ENCODE measurements at regions not wholly inside any gene's neighbourhood (a gene's known extent, or its start where the extent isn't known, plus 50 kb on each side); places are given as distances from the start of the nearest gene placed in this dataset.
A peak's percentile ranks its signal among the peaks of the same experiment; 100 is the strongest.

GRCh38 chr3:55296030-55296429 lies 191.1 kb downstream of the WNT5A start:
- BruUV-seq (replicated peaks): no TSS peak
- FAIRE-seq (no peak), ATAC-seq (no peak), DNase-seq (ENCODE audit: extremely low read depth in 1 of 4, low spot score in 3 of 4) (no peak)
- WGBS (ENCODE audit: insufficient coverage, low coverage, missing lambda C conversion rate): 0% methylated on average over 2 of the region's 2 CpGs
- CTCF ChIA-PET (ENCODE audit: low intra/inter-chr PET ratio): no interaction called here
- intact Hi-C loops (cut with micrococcal nuclease): no loop called here
- Histone ChIP-seq H3K27me3 (ENCODE audit: control insufficient read depth in 2 of 2, insufficient read depth in 2 of 2, low read length in 2 of 2) (no peaks in the 10 kb centered on the region), H3K27ac (ENCODE audit: extremely low read depth, low read depth, low read length) (no peak overlapping the region), H3K9me3 (replicated peaks; ENCODE audit: control insufficient read depth, insufficient read depth, low read depth, low read length) (no peaks in the 10 kb centered on the region), H3K4me3 (no peak overlapping the region), H3K9ac (ENCODE audit: insufficient read depth in 1 of 2, low read depth in 2 of 2, low read length in 2 of 2) (no peak overlapping the region), H4K20me1 (replicated peaks; ENCODE audit: control insufficient read depth, insufficient read depth, low read length) (no peaks in the 10 kb centered on the region), H2AFZ (ENCODE audit: low read depth, low read length) (no peak overlapping the region), H3K9me1 (ENCODE audit: control insufficient read depth, insufficient read depth, low read length) (no peaks in the 10 kb centered on the region), H3K36me3 (ENCODE audit: control insufficient read depth, insufficient read depth, low read length) (no peaks in the 10 kb centered on the region), H3K79me2 (ENCODE audit: control insufficient read depth, insufficient read depth, low read length) (no peaks in the 10 kb centered on the region), H3K4me2 (ENCODE audit: insufficient read depth, low read length) (no peak overlapping the region), H3K4me1 (replicated peaks in 1 of 2; ENCODE audit: control insufficient read depth in 2 of 2, insufficient read depth in 2 of 2, low read length in 2 of 2) (no peaks in the 10 kb centered on the region)
- POLR2A ChIA-PET: interaction anchor here (0.6 kb wide), 1 partner anchor 904 kb away, joined by 3 read pairs; no protein-coding TSS in a partner anchor
- in situ Hi-C loops (cut with MboI): no loop called here
- TF ChIP-seq SOX6 (IDR thresholded peaks at IDR 0.05) (no peak), TBL1XR1 (IDR thresholded peaks at IDR 0.05; ENCODE audit: low read length in 2 of 2) (no peak), C11orf30 (IDR thresholded peaks at IDR 0.05; ENCODE audit: low read depth) (peak; percentile 36; the same call in 1 of the 2 replicates), PBX2 (CRISPR knock-in tag; IDR thresholded peaks at IDR 0.05; ENCODE audit: low read depth) (no peak), PBX2 (tag; conservative IDR thresholded peaks at IDR 0.05; ENCODE audit: low read depth) (no peak), ZBTB49 (CRISPR knock-in tag; IDR thresholded peaks at IDR 0.05; ENCODE audit: borderline replicate concordance) (no peak), MAFF (IDR thresholded peaks at IDR 0.05; ENCODE audit: low read length) (peak; percentile 45), SAFB (IDR thresholded peaks at IDR 0.05; ENCODE audit: borderline replicate concordance, low read depth, low read length) (no peak), TOE1 (IDR thresholded peaks at IDR 0.05; ENCODE audit: borderline replicate concordance) (no peak), TOE1 (CRISPR knock-in tag; IDR thresholded peaks at IDR 0.05; ENCODE audit: borderline replicate concordance, low read depth) (no peak), HDAC6 (IDR thresholded peaks at IDR 0.05; ENCODE audit: low read depth, low read length) (no peak), ZNF586 (CRISPR knock-in tag; conservative IDR thresholded peaks at IDR 0.05) (no peak), MECOM (CRISPR knock-in tag; IDR thresholded peaks at IDR 0.05) (no peak), ZNF696 (CRISPR knock-in tag; conservative IDR thresholded peaks at IDR 0.05) (no peak), ZNF507 (tag; conservative IDR thresholded peaks at IDR 0.05) (no peak), POU5F1 (IDR thresholded peaks at IDR 0.05; ENCODE audit: borderline replicate concordance, low read depth, low read length, partially characterized antibody) (no peak), ARNT (IDR thresholded peaks at IDR 0.05) (no peak), CEBPB (tag; IDR thresholded peaks at IDR 0.05) (no peak), PTTG1 (tag; IDR thresholded peaks at IDR 0.05; ENCODE audit: low read depth) (no peak), ZNF184 (CRISPR knock-in tag; IDR thresholded peaks at IDR 0.05) (no peak), ZNF316 (IDR thresholded peaks at IDR 0.05) (peak; percentile 46), NCOA1 (IDR thresholded peaks at IDR 0.05; ENCODE audit: low read depth) (no peak), NCOA6 (IDR thresholded peaks at IDR 0.05) (no peak)
